SKM-1 (cell line): ENCODE measurements at regions not wholly inside any gene's neighbourhood (a gene's known extent, or its start where the extent isn't known, plus 50 kb on each side); places are given as distances from the start of the nearest gene placed in this dataset.

ENCODE experiments used
- DNase-seq: peaks from one replicate; lab custom pipeline; 2025; ENCODE audit not compliant: unreplicated experiment; lab: John Stamatoyannopoulos, UW

- no peak for DNase-seq
These were observed 271.6 kb upstream of the ATP2B1 start for GRCh38 chr12:89980236-89980635.

GRCh38 chr12:89977405-89978085, 268.9 kb upstream of the ATP2B1 start:
- no peak for DNase-seq

- DNase-seq = no peak
These were observed 268.2 kb upstream of the ATP2B1 start for GRCh38 chr12:89976866-89977265.

- no peak for DNase-seq
These were observed 266.9 kb upstream of the ATP2B1 start for GRCh38 chr12:89975574-89975973.

- no peak for DNase-seq
These were observed 263.2 kb upstream of the ATP2B1 start for GRCh38 chr12:89971880-89972279.

GRCh38 chr12:89970722-89971121, 262.1 kb upstream of the ATP2B1 start:
- no peak for DNase-seq

GRCh38 chr12:89969093-89969492, 260.5 kb upstream of the ATP2B1 start:
- DNase-seq = no peak

- peak; percentile 40 for DNase-seq
These were observed 259.6 kb upstream of the ATP2B1 start for GRCh38 chr12:89968151-89968700.

- no peak for DNase-seq
These were observed 258.0 kb upstream of the ATP2B1 start for GRCh38 chr12:89966495-89967240.

- no peak for DNase-seq
These were observed 257.4 kb upstream of the ATP2B1 start for GRCh38 chr12:89965993-89966392.

GRCh38 chr12:89962648-89963047, 254.0 kb upstream of the ATP2B1 start:
- DNase-seq = no peak

- DNase-seq = no peak
These were observed 252.2 kb upstream of the ATP2B1 start for GRCh38 chr12:89960607-89961394.

- DNase-seq = no peak
These were observed 251.4 kb upstream of the ATP2B1 start for GRCh38 chr12:89960011-89960507.

GRCh38 chr12:89959179-89959578, 250.5 kb upstream of the ATP2B1 start:
- DNase-seq = no peak

- DNase-seq = no peak
These were observed 245.6 kb upstream of the ATP2B1 start for GRCh38 chr12:89954259-89954658.

GRCh38 chr12:89951694-89952060, 243.0 kb upstream of the ATP2B1 start:
- no peak for DNase-seq

GRCh38 chr12:89951050-89951693, 242.5 kb upstream of the ATP2B1 start:
- DNase-seq = no peak

- DNase-seq = no peak
These were observed 241.8 kb upstream of the ATP2B1 start for GRCh38 chr12:89950421-89950820.

- DNase-seq = no peak
These were observed 241.0 kb upstream of the ATP2B1 start for GRCh38 chr12:89949457-89950195.
